Effector memory CD4-positive, alpha-beta T cell (primary cell): ENCODE measurements at regions not wholly inside any gene's neighbourhood (a gene's known extent, or its start where the extent isn't known, plus 50 kb on each side); places are given as distances from the start of the nearest gene placed in this dataset.

ENCODE experiments used
- DNase-seq, 3 donors: peaks; one replicate each; pipeline ENCODE4 v3.0.0-alpha.2; 2020
- H3K27ac ChIP-seq: 2 replicates; pipeline ENCODE4 v1.7.0; 2013; ENCODE audit warnings: mild to moderate bottlenecking, low read length, moderate library complexity; ENCODE audit not compliant: insufficient read depth, poor library complexity, severe bottlenecking
- H3K27me3 ChIP-seq: replicated peaks from 2 replicates; pipeline ENCODE4 v1.7.0; 2013; ENCODE audit warnings: mild to moderate bottlenecking, low read length; ENCODE audit not compliant: insufficient read depth, control insufficient read depth, poor library complexity, severe bottlenecking
- H3K36me3 ChIP-seq: 2 replicates; pipeline ENCODE4 v1.7.0; 2013; ENCODE audit warnings: mild to moderate bottlenecking, low read length, moderate library complexity; ENCODE audit not compliant: control insufficient read depth, insufficient read depth
- H3K4me1 ChIP-seq: 2 replicates; pipeline ENCODE4 v1.7.0; 2013; ENCODE audit warnings: low read length, mild to moderate bottlenecking; ENCODE audit not compliant: control insufficient read depth, insufficient read depth, poor library complexity, severe bottlenecking
- H3K4me3 ChIP-seq: 2 replicates; pipeline ENCODE4 v1.7.0; 2013; ENCODE audit warnings: low read length, low read depth, mild to moderate bottlenecking; ENCODE audit not compliant: insufficient read depth, poor library complexity, severe bottlenecking
- H3K9me3 ChIP-seq: 2 replicates; pipeline ENCODE4 v1.7.0; 2013; ENCODE audit warnings: mild to moderate bottlenecking, low read length, moderate library complexity; ENCODE audit not compliant: control insufficient read depth

DNA sequence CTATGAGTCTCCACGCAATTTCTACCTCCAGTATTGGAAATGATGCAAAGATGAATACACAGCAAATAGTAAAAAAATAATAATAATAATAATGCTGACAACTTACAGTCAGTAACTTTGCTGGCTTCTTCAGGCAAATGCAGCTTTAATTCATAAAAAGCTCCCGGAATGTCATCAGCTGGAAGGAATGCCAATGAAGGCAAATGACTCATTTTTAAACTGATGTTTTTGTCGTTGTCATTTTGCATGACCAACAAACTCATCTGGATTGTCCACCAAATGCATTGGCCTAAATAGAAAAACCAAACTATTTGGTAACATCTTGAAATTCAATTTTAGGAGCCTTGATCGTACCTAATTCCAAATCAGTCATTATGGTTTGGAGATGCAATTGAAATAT is 217.1 kb downstream of the ALDH8A1 start:
- H3K36me3 ChIP-seq, result no peaks in the 10 kb centered on the region
- no peak for DNase-seq
- no peak overlapping the region for H3K4me3 ChIP-seq
- H3K9me3 ChIP-seq, result no peaks in the 10 kb centered on the region
- no peak overlapping the region for H3K27ac ChIP-seq
- H3K4me1 ChIP-seq, result no peaks in the 10 kb centered on the region
- H3K27me3 ChIP-seq, result no peaks in the 10 kb centered on the region

GRCh38 chr6:134731615-134732014 is 218.3 kb downstream of the ALDH8A1 start:
- H3K27me3 ChIP-seq, result no peaks in the 10 kb centered on the region
- H3K4me1 ChIP-seq, result no peaks in the 10 kb centered on the region
- H3K27ac ChIP-seq, result no peak overlapping the region
- H3K36me3 ChIP-seq, result no peaks in the 10 kb centered on the region
- DNase-seq, result no peak
- H3K4me3 ChIP-seq, result no peak overlapping the region
- H3K9me3 ChIP-seq, result no peaks in the 10 kb centered on the region

GRCh38 chr6:134730013-134730412 is 219.9 kb downstream of the ALDH8A1 start:
- Histone ChIP-seq H3K27ac (no peak overlapping the region), H3K27me3 (no peaks in the 10 kb centered on the region), H3K4me1 (no peaks in the 10 kb centered on the region), H3K4me3 (no peak overlapping the region), H3K36me3 (no peaks in the 10 kb centered on the region), H3K9me3 (no peaks in the 10 kb centered on the region)
- no peak for DNase-seq

DNA sequence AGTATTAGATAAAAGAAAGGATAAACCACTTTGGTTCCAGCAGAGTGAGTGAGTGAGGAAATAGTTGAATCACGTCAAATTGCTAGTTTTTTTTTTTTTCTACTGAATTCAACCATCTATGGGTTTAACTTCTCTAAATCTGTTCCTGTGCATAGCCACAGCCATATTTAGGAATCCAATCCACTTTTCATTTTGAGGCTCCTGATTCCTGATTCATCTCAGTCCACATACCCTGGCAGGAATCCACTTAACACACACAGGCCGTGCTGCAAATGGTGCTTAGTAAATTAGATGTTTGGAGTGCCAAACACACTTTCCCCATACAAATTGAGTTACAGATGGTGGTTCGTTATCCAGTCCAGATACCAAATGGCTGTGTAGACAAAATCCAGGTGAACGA is 220.3 kb downstream of the ALDH8A1 start:
- Histone ChIP-seq H3K27ac (no peak overlapping the region), H3K4me1 (no peaks in the 10 kb centered on the region)

DNA sequence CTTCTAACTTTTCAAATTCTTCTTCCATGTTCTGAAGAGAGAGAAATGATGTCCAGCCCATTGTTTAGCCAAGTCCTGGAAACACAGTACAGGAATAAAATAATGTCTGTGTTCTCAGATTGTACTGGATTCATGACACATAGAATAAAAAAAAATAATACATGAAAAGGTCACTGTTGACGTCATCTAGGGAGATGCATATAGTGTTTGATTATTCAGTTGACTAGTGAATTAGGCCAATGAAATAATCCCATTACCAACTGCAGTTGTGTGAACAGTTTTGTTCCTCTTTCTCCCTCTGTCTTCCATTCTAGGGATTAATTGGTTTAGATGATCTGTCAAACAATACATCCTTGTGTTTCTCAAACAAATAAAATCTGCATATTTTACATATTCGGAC is 222.8 kb downstream of the ALDH8A1 start:
- Histone ChIP-seq H3K36me3 (no peaks in the 10 kb centered on the region), H3K4me1 (no peaks in the 10 kb centered on the region), H3K27ac (no peak overlapping the region), H3K4me3 (no peak overlapping the region), H3K9me3 (no peaks in the 10 kb centered on the region), H3K27me3 (no peaks in the 10 kb centered on the region)
- DNase-seq, result no peak

More for the DNA sequence above, 220.3 kb downstream of the ALDH8A1 start:
- Histone ChIP-seq H3K36me3 (no peaks in the 10 kb centered on the region), H3K9me3 (no peaks in the 10 kb centered on the region), H3K4me3 (no peak overlapping the region), H3K27me3 (no peaks in the 10 kb centered on the region)
- no peak for DNase-seq

DNA sequence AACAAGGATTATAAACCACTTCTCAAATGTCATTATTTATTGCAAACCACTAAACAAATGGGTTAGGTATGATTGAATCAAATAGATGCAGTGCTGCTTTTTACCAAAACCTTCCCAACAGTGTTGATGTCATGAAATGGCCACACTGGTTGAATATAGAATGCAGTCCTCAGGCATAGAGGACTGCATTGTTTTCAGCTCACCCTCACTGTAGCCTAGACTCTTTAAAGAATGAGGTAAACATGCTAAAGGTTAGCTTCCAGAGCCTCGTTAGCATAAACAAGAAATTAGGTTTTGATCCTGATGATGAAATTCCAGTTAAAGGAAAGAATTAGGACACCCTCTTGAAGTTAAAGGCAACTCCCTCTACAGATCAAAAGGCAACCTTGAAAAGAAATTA is 224.3 kb downstream of the ALDH8A1 start:
- Histone ChIP-seq H3K27me3 (no peaks in the 10 kb centered on the region), H3K9me3 (no peaks in the 10 kb centered on the region), H3K36me3 (no peaks in the 10 kb centered on the region), H3K4me3 (no peak overlapping the region), H3K4me1 (no peaks in the 10 kb centered on the region), H3K27ac (no peak overlapping the region)
- no peak for DNase-seq

DNA sequence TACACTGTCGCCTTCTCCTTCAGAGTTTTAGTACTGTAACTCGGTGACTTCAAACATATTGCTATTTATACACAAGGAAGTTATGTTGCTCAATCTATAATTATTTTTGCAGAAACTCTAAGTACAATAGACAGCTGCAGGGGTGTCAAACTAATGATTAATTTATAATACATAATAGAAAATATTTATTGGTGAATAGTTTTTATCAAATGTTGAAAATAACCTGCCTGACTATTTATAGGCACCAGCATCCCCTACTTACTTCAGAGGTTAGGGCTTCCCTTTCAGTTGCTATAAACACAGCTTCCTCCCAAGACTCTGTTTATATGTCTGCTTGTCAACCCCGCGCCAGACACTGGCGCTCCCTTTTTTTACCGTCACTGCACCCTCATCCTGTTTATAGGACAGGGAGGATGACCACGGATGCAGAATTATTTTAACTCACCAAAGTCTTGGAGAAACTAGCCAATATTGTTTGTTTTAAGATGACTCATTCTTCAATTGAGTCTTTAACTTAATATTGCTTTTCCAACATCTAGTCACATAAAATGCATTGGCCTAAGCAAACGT is 225.0 kb downstream of the ALDH8A1 start:
- Histone ChIP-seq H3K36me3 (no peaks in the 10 kb centered on the region), H3K27ac (no peak overlapping the region), H3K9me3 (no peaks in the 10 kb centered on the region), H3K4me3 (no peak overlapping the region), H3K4me1 (no peaks in the 10 kb centered on the region), H3K27me3 (no peaks in the 10 kb centered on the region)
- DNase-seq, result no peak

DNA sequence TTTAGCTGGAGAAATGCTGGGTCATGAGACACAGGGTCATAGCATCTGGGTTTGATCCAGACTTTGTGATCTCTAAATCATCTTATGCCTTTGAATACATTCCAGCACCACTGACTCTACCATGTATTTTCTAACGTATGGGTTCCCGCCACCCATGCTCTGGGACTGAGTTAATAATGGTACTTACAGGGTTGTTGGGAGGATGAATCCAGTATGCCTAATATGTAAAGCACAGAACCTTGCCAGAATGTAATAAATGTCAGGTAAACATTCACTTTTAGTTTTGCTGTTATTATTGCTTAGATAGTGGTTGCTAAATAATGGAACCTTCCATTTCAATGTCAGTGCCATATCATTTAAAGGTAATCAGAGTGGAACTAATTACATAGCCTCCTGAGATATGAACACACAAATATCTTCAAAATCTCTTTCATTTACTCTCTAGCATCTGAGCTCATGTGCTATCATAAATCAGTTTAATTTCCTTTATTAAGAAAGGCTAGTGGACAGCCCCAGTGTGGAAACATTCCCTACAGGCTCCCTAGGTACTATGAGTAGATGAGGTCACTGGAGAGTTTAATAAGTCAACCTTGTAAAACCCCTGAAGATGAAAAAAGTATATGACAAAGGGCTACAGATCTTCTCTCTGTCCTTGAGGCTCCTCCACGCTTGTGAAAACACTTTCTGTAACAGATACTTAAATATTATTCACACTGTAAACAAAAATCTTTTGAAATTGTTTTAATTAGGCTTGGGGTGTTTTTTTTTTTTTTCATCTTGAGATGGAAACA is 226.6 kb downstream of the ALDH8A1 start:
- no peak overlapping the region for H3K4me3 ChIP-seq
- no peaks in the 10 kb centered on the region for H3K36me3 ChIP-seq
- no peaks in the 10 kb centered on the region for H3K27me3 ChIP-seq
- DNase-seq, result no peak
- no peaks in the 10 kb centered on the region for H3K9me3 ChIP-seq
- no peak overlapping the region for H3K27ac ChIP-seq
- H3K4me1 ChIP-seq, result no peaks in the 10 kb centered on the region

- no peaks in the 10 kb centered on the region for H3K4me1 ChIP-seq
- no peak overlapping the region for H3K4me3 ChIP-seq
- no peaks in the 10 kb centered on the region for H3K36me3 ChIP-seq
- no peak overlapping the region for H3K27ac ChIP-seq
- H3K27me3 ChIP-seq, result no peaks in the 10 kb centered on the region
- H3K9me3 ChIP-seq, result no peaks in the 10 kb centered on the region
- no peak for DNase-seq
Measured at GRCh38 chr6:134722200-134722870, 227.6 kb downstream of the ALDH8A1 start.

DNA sequence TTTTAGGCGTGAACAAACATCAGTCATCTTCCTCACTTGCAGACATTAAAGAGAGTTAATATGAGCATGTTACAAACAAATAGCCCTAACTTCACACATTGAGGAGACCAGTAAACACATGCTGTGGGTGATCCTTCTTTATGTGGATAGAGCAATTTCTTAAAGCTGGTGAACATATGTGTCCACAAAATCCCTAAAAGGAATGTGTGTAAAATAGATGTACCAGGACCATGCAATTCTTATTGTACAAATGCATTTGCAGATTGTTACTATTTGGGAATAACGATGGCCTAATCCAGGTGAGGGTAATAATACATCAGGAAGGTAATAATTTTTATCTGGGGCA is 228.9 kb downstream of the ALDH8A1 start:
- Histone ChIP-seq H3K27ac (no peak overlapping the region), H3K36me3 (no peaks in the 10 kb centered on the region), H3K9me3 (no peaks in the 10 kb centered on the region), H3K4me3 (no peak overlapping the region), H3K4me1 (no peaks in the 10 kb centered on the region), H3K27me3 (no peaks in the 10 kb centered on the region)
- no peak for DNase-seq
